Esophagus muscularis mucosa (tissue), 4 donors: ENCODE measurements at regions not wholly inside any gene's neighbourhood (a gene's known extent, or its start where the extent isn't known, plus 50 kb on each side); places are given as distances from the start of the nearest gene placed in this dataset.

Experiments
- DNase-seq: peaks from one replicate; pipeline ENCODE4 v3.0.0-alpha.2; 2017; ENCODE audit errors: extremely low spot score
- H3K27ac ChIP-seq, 4 donors: fragments of 200-600 bp; sonication (generic); replicated peaks in 1 of 4; 1 replicate in 3 of 4; 2 replicates in 1 of 4; pipeline ENCODE4 v1.5.1; 2016 to 2019; ENCODE audit warnings: mild to moderate bottlenecking in 1 of 4
- H3K27me3 ChIP-seq, 4 donors: fragments of 200-600 bp; sonication (generic); one replicate each; pipeline versions ENCODE4 v1.5.1 to v1.6.0; 2016 to 2019
- H3K36me3 ChIP-seq, 4 donors: fragments of 200-600 bp; sonication (generic); one replicate each; pipeline ENCODE4 v1.5.1; 2016 to 2019
- H3K4me1 ChIP-seq, 4 donors: fragments of 200-600 bp; sonication (generic); one replicate each; pipeline ENCODE4 v1.5.1; 2016 to 2019
- H3K4me3 ChIP-seq, 4 donors: fragments of 200-600 bp; sonication (generic); 1 replicate in 2 of 4; 2 replicates in 2 of 4; pipeline ENCODE4 v1.5.1; 2016 to 2019; ENCODE audit warnings: mild to moderate bottlenecking in 4 of 4, moderate library complexity in 1 of 4
- H3K9me3 ChIP-seq, 4 donors: fragments of 200-600 bp; sonication (generic); 1 replicate in 3 of 4; 2 replicates in 1 of 4; pipeline ENCODE4 v1.5.1; 2016 to 2019
- EP300 ChIP-seq: sonication (generic); formaldehyde crosslinking; IDR thresholded peaks from one replicate; pipeline ENCODE4 v1.6.1; 2017; ENCODE audit warnings: antibody characterized with exemption
- POLR2A ChIP-seq: fragments of 450-650 bp; IDR thresholded peaks from one replicate; pipeline ENCODE4 v1.6.1; 2017; ENCODE audit warnings: antibody characterized with exemption, moderate library complexity, mild to moderate bottlenecking, low read depth
- POLR2AphosphoS5 ChIP-seq, 2 donors: sonication (generic); formaldehyde crosslinking; IDR thresholded peaks; one replicate each; pipeline ENCODE4 v1.6.1; 2017; ENCODE audit warnings: antibody characterized with exemption in 2 of 2
- WGBS: methylation state at CpG from one replicate; pipeline ENCODE4 v1.1.5; 2018; 5-methylcytosine and 5-hydroxymethylcytosine counted together
- intact Hi-C: fragments of 100-400 bp; cut with DNase I; formaldehyde crosslinking; loops from one replicate; pipeline ENCODE4 v1.15.1; 2023
- TF ChIP-seq, protein P1 (sequence below), 3 experiments: fragments of 200-600 bp in 2 of 3; fragments of 450-650 bp in 1 of 3; sonication (generic) in 2 of 3; IDR thresholded peaks; one replicate each; pipeline ENCODE4 v1.5.1; 2017 to 2019; ENCODE audit warnings: antibody characterized with exemption in 3 of 3, mild to moderate bottlenecking in 2 of 3, moderate library complexity in 1 of 3

DNA sequence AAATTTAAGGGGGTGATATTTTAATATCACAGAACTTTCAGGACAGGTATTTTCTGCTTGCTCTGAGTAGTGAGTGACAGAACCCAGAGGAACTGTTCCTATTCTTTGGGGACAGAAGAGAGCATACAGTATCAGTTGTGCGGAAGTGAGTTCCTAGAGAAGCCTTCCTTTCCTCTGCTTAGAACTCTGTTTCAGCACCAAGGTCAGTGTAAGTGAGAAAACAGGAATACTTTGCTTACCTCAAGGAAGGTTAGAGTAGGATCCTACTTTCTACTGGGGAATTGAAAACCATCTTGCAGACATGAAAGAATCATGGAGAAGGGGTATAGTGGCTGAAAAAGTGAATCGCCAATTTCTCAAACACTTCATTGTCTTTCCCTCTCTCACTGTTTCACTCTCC lies 542.4 kb downstream of the SQOR start:
- intact Hi-C loops: no loop called here
- TF ChIP-seq POLR2AphosphoS5 (IDR thresholded peaks at IDR 0.05) (no peak), POLR2A (no peak), EP300 (no peak)
- TF ChIP-seq, protein P1, sequence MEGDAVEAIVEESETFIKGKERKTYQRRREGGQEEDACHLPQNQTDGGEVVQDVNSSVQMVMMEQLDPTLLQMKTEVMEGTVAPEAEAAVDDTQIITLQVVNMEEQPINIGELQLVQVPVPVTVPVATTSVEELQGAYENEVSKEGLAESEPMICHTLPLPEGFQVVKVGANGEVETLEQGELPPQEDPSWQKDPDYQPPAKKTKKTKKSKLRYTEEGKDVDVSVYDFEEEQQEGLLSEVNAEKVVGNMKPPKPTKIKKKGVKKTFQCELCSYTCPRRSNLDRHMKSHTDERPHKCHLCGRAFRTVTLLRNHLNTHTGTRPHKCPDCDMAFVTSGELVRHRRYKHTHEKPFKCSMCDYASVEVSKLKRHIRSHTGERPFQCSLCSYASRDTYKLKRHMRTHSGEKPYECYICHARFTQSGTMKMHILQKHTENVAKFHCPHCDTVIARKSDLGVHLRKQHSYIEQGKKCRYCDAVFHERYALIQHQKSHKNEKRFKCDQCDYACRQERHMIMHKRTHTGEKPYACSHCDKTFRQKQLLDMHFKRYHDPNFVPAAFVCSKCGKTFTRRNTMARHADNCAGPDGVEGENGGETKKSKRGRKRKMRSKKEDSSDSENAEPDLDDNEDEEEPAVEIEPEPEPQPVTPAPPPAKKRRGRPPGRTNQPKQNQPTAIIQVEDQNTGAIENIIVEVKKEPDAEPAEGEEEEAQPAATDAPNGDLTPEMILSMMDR (IDR thresholded peaks at IDR 0.05): no peak
- Histone ChIP-seq H3K9me3 (peaks cover 0 to 9% (median 4%) of the 10 kb centered on the region in 4 donors), H3K27me3 (no peaks in the 10 kb centered on the region), H3K36me3 (no peaks in the 10 kb centered on the region), H3K4me3 (no peak overlapping the region), H3K4me1 (no peaks in the 10 kb centered on the region), H3K27ac (no peak overlapping the region)
- no peak for DNase-seq
- WGBS: 78% methylated on average over 2 of the region's 2 CpGs

DNA sequence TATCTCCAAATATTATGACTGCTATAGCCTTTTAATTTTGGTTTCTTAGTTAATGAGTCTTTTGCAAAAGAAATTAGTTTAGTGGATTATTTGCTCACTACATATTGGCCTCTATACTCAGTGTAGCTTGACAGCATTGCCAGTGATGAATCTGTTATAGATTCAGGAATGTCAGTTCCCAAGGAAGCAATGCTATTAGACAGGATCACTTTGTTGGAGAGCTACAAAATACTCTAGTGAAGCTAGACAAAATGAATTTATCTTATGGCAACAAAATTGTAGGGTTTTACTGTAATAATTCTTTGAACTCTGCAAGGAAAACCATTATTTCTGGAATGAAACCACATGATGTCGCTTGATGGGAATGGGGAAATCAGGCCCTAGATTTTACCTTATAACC lies 543.3 kb downstream of the SQOR start:
- no peak overlapping the region for H3K4me3 ChIP-seq
- TF ChIP-seq, protein P1 (IDR thresholded peaks at IDR 0.05): no peak
- TF ChIP-seq POLR2A: no peak
- no peaks in the 10 kb centered on the region for H3K27me3 ChIP-seq
- WGBS: 75% methylated on average over 1 of the region's 1 CpG
- no peak overlapping the region for H3K27ac ChIP-seq
- no peaks in the 10 kb centered on the region for H3K36me3 ChIP-seq
- intact Hi-C loops: no loop called here
- peaks cover 0 to 14% (median 10%) of the 10 kb centered on the region in 4 donors for H3K9me3 ChIP-seq
- no peak for DNase-seq
- no peaks in the 10 kb centered on the region for H3K4me1 ChIP-seq

DNA sequence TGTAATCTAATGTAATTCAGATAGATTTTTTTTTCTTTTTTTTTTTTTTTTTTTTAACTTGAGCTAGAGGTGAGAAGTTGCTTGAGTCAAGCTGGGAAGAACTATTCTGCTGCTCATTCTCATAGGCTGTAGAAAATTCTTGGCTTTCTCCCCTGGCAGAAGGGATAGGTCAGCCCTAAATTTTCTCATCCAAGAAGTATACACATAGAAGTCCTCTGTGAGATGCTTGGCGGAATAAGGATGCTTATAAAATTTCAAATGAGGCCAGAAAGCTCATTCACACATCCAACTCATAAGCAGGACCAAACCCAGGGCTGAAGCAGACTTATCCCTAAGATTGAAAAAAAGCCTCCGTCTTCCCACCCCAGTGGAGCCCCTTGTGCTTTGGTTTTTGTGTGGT lies 572.5 kb downstream of the SQOR start:
- WGBS: 78% methylated on average over 2 of the region's 2 CpGs
- no peak for DNase-seq
- H3K27ac ChIP-seq: no peak overlapping the region
- no peaks in the 10 kb centered on the region for H3K27me3 ChIP-seq
- H3K4me1 ChIP-seq: no peaks in the 10 kb centered on the region
- H3K4me3 ChIP-seq: no peak overlapping the region
- no peak for TF ChIP-seq POLR2AphosphoS5 (IDR thresholded peaks at IDR 0.05)
- TF ChIP-seq, protein P1 (IDR thresholded peaks at IDR 0.05): no peak
- no peak for TF ChIP-seq POLR2A
- no peak for TF ChIP-seq EP300
- no peaks in the 10 kb centered on the region for H3K9me3 ChIP-seq
- H3K36me3 ChIP-seq: no peaks in the 10 kb centered on the region
- intact Hi-C loops: no loop called here

DNA sequence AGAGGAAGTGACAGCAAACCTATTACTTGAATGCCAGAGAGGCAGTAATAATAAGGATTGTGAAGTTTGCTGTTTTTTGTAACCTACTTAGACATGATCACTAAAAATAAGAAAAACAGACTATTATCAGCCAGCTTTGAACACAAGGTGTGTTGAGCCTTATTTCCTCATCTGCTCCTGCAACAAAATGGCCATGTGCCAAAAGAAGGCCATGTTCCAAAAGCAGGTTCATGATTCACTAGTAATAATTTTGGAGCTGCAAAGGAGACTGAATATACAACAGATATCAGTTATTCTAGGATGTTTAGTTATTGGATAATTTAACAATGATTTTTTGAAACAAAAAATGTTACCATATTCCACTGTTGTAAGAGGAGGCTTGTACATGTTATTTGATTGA lies 578.7 kb downstream of the SQOR start:
- Histone ChIP-seq H3K27me3 (no peaks in the 10 kb centered on the region), H3K27ac (no peak overlapping the region), H3K36me3 (no peaks in the 10 kb centered on the region), H3K4me3 (no peak overlapping the region), H3K9me3 (no peaks in the 10 kb centered on the region), H3K4me1 (no peaks in the 10 kb centered on the region)
- intact Hi-C loops: no loop called here
- DNase-seq: no peak
- TF ChIP-seq, protein P1 (IDR thresholded peaks at IDR 0.05): no peak
- TF ChIP-seq POLR2AphosphoS5 (IDR thresholded peaks at IDR 0.05) (no peak), POLR2A (no peak), EP300 (no peak)

DNA sequence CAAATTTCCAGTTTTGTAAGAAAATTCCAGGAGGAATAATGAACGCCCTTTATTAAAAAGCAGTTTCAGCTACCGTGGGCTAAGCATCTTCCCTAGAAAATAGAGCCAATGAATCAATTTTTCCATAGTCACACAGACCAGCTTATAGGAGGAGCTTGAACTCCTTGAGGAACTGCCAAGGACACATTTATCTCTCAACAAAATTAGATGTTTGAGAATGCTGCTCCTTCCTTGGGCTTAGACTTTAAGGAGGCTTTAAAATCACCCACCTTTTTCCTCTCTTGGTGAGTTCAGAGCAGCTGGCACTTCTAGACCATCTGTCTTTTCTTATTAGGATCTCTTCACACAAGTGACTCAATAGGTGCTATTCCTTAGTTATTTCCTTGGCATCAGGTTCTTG lies 588.0 kb downstream of the SQOR start:
- no peak for DNase-seq
- 62% methylated on average over 2 of the region's 2 CpGs for WGBS
- Histone ChIP-seq H3K4me1 (no peaks in the 10 kb centered on the region), H3K27ac (no peak overlapping the region), H3K36me3 (no peaks in the 10 kb centered on the region), H3K27me3 (no peaks in the 10 kb centered on the region), H3K4me3 (no peak overlapping the region), H3K9me3 (no peaks in the 10 kb centered on the region)
- TF ChIP-seq POLR2A: no peak
- TF ChIP-seq POLR2AphosphoS5 (IDR thresholded peaks at IDR 0.05): no peak
- no peak for TF ChIP-seq EP300
- TF ChIP-seq, protein P1 (IDR thresholded peaks at IDR 0.05): no peak
- intact Hi-C loops: no loop called here
